B cell (primary cell): ENCODE measurements at regions not wholly inside any gene's neighbourhood (a gene's known extent, or its start where the extent isn't known, plus 50 kb on each side); places are given as distances from the start of the nearest gene placed in this dataset.

ENCODE experiments used
- CTCF ChIP-seq: fragments of 200-600 bp; IDR thresholded peaks from one replicate; pipeline ENCODE4 v1.8.0; 2022; ENCODE audit warnings: antibody characterized with exemption, mild to moderate bottlenecking
- EZH2 ChIP-seq: IDR thresholded peaks from 2 replicates; pipeline ENCODE4 v1.6.1; 2012; ENCODE audit warnings: borderline replicate concordance, low read depth, mild to moderate bottlenecking, moderate library complexity, low read length; ENCODE audit not compliant: insufficient read depth, poor library complexity, severe bottlenecking

- TF ChIP-seq CTCF (no peak), EZH2 (no peak)
Measured at GRCh38 chr4:168028568-168028967, 63.8 kb upstream of the ANXA10 start.
